Head of caudate nucleus (tissue), 42 donors: ENCODE measurements at regions not wholly inside any gene's neighbourhood (a gene's known extent, or its start where the extent isn't known, plus 50 kb on each side); places are given as distances from the start of the nearest gene placed in this dataset.

Experiments used
- DNase-seq, 42 donors: peaks; one replicate each; pipeline versions ENCODE4 v3.0.0 to v3.0.0-alpha.2; 2020 to 2021; ENCODE audit warnings: mixed read lengths in 7 of 42
- intact Hi-C: fragments of 100-400 bp; cut with DNase I; formaldehyde crosslinking; loops from one replicate; pipeline ENCODE4 v1.15.0; 2022

- DNase-seq, result no peak
- intact Hi-C loops, result no loop called here
These were observed 77.5 kb downstream of the ENGASE start for GRCh38 chr17:79152110-79152509.

DNA sequence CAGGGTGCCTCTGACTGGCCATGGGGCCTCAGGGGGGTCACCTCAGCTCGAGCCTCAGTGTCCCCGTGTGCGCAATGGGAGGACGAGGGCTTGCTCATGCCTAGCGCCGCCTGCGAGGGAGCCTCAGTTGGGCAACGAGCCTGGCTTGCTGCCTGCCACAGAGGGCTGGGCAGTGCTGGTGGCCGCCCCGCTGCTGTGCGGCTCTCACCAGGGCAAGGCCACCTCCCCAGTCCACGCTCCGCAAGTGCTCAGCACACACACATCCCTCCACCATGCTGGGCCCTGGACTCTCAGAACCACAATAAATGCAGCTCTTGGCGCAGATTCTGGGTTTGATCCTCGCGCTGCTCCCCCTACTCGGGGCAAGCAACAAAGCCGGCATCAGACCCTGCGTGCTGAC lies 76.2 kb downstream of the ENGASE start:
- intact Hi-C loops, result no loop called here
- DNase-seq, result no peak

DNA sequence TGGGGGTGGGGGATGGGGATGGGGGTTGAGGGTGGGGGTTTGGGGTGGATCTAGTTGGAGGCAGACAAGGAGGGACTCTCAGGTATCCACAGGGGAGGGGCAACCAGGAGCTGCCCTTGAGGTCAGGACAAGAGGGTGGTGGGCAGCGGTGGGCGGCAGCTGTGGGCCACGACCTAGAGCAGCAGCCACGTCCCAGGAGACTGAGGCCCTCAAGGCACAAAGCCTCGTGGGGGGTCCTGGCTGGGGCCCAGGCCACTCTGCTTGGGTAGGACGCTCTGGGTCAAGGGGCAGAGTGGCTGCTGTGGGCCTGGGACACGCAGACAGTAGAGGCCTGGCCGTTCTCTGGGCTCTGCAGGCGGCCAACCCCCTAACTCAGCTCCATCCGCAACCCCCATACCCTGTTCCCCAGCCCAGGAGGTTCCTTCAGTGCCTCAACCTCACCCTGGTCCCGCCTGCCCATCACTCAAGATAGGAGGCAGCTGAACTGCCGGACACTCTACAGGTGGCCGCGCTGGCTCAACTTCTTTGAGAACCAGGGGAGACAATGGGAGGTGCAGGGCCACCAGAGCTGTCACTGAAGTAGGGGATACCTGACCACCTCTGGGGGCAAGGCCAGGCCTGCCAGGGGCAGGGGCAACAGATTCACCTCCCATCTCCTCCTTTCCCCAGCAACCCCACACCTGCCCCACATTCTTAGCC lies 75.6 kb downstream of the ENGASE start:
- intact Hi-C loops, result no loop called here
- DNase-seq, result no peak

DNA sequence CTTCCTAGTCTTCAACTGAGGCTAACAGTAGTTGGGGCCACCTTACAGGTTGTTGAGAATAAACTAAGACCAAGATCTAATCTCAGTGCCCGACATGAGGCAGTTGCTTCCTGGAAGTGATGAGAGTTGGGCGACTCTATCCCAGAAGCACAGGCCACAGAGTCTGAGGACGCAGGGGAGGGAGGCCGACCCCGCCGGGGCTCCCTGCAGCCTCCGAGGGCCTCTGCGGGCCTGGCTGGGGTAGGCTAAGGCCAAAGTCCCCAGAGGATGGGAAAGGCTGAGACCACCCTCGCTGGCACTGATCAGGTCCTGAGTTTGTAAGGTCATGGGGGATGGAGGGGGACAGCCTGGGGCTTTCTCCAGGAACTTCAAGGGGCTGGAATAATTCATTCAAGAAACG lies 74.0 kb downstream of the ENGASE start:
- no peak for DNase-seq
- intact Hi-C loops, result no loop called here

GRCh38 chr17:79147746-79148506 lies 73.3 kb downstream of the ENGASE start:
- intact Hi-C loops, result no loop called here
- DNase-seq, result no peak

DNA sequence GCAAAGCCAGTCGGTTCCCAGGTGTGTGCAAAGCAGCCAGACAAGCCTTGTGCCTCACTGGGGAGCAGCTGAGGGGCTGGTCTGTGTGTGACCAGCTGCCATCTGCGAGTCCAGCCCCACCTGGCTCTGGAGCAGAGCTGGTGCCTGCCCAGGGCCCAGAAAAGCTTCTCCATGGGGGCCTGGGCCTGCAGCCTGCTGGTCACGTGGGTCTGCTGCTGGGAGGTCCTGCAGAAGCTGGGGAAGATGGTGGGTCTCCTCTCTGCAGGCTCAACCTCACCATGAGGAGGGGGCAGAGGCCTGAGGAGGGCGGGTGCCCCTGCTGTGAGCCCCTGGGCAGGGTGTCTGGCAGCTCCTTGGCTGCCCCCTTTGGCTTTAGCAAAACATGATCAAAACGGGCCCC lies 71.9 kb downstream of the ENGASE start:
- intact Hi-C loops, result no loop called here
- no peak for DNase-seq

GRCh38 chr17:79145548-79145947 lies 70.9 kb downstream of the ENGASE start:
- DNase-seq, result no peak

DNA sequence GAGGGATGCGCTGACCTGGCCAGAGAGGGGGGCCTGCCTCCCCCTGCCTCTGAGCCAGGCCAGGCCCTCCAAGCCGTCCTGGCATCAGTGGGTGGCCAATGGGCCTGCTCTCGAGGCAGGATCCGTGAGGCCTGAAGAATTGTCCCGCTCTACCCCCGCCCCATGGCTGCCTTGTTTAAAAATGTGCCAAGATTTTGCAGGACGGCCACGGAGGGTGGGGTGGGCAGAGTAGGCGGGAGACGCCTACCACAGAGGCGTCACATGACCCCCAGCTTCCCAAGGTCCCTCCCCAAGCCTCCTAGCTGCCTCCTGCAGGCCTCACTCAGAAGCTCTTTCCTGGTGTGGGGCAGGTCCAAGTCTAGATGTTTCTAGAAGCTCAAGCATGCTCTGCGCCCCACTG lies 69.5 kb downstream of the ENGASE start:
- peak in 1 of 42 donors; percentile 17 for DNase-seq
- intact Hi-C loops, result no loop called here

More at GRCh38 chr17:79145548-79145947, 70.9 kb downstream of the ENGASE start:
- intact Hi-C loops, result no loop called here

DNA sequence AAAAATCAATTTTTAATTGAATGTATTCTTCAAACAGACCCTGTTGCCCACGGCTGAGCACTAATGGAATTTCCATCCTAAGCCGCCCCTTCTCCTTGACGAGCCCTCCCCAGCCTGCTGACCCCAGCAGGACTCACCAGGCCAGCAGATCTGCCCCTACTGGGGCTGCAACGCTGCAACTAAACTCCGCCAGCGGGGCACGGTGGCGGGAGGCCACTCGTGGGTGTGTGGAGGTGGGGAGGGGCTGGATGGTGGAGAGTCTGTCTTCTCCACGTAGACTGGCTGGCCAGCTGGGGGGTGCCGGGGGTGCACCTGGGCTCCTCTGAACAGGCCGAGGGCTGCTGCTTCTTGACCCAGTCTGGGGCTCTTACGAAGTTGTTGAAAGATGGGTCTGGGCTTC lies 67.8 kb downstream of the ENGASE start:
- no peak for DNase-seq
- intact Hi-C loops, result no loop called here

GRCh38 chr17:79141578-79142355 lies 67.1 kb downstream of the ENGASE start:
- DNase-seq, result no peak

GRCh38 chr17:79138826-79139225 lies 64.2 kb downstream of the ENGASE start:
- intact Hi-C loops, result no loop called here

More at GRCh38 chr17:79141578-79142355, 67.1 kb downstream of the ENGASE start:
- intact Hi-C loops, result no loop called here

GRCh38 chr17:79137789-79138165 lies 63.2 kb downstream of the ENGASE start:
- intact Hi-C loops, result no loop called here
- DNase-seq, result peak; percentile 62 to 94 (median 80)

More at GRCh38 chr17:79138826-79139225, 64.2 kb downstream of the ENGASE start:
- DNase-seq, result no peak

DNA sequence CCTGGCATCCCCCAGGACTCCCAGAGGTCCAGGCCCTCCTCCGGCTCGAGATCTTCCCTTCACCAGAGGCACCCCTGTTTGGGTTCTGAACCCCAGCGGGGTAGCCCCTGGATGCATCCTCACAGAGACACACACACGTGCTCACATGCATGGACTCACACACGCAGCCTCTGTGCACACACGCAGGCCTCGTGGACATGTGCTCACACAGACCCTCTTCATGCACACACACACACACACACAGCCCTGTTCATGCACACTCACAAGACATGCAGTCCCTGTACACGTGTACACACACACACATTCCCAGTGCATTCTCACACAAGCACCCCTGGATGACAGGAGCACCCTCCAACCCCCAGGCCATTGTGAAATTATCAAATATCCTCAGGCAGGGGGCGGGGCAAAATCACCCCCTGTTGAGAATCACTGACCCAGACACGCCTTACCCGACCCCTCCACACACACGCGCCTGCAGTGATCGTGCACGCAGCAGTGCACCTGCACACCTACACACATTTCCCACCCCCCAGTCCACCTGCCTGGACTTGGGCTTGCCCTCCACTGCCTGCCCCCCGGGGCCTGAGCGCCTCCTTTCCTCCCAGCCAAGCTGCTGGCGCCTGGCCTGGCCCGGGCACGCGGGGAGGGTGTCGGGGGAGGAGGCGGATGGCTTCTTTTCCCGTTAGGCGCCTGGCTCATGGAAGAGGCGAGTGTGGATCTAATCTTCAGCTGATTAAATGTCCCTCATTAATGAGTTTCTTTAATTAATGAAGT lies 62.6 kb downstream of the ENGASE start:
- DNase-seq, result peak in 13 of 42 donors; percentile 25 to 55 (median 38)
- intact Hi-C loops, result no loop called here

DNA sequence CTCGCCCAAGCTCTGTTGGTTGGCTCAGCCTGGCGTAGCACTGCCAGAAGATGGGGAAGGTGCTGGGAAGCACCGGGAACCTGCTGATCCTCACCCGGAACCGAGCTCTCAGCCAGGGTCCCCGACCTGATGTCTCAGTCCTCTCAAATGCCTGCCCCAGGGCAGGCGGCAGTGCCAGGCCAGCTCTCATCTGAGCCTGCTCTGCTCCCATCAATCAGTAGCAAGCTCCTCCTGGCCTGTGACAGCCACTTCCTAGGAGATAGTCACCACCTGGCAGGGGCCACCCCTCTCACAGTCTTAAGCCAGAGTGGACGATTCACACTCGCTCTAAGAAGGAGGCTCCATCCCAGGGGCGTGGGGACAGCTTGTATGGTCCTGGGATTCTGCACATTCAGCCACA lies 62.0 kb downstream of the ENGASE start:
- intact Hi-C loops, result no loop called here
- DNase-seq, result no peak
